ENCODE measurements at regions not wholly inside any gene's neighbourhood (a gene's known extent, or its start where the extent isn't known, plus 50 kb on each side); places are given as distances from the start of the nearest gene placed in this dataset.
"Not testable (repeated sequence)": the region's sequence is repeated elsewhere in the genome, so short reads cannot be mapped to it uniquely, and the experiment has no call there.

- no peak for DNase-seq (ENCODE audit: low read depth in 2 of 2)
Observed at GRCh38 chr7:132030086-132030568, 473.7 kb upstream of the PODXL start.

GRCh38 chr7:132029369-132030085 is 473.1 kb upstream of the PODXL start:
- no peak for DNase-seq (ENCODE audit: low read depth in 2 of 2)

DNA sequence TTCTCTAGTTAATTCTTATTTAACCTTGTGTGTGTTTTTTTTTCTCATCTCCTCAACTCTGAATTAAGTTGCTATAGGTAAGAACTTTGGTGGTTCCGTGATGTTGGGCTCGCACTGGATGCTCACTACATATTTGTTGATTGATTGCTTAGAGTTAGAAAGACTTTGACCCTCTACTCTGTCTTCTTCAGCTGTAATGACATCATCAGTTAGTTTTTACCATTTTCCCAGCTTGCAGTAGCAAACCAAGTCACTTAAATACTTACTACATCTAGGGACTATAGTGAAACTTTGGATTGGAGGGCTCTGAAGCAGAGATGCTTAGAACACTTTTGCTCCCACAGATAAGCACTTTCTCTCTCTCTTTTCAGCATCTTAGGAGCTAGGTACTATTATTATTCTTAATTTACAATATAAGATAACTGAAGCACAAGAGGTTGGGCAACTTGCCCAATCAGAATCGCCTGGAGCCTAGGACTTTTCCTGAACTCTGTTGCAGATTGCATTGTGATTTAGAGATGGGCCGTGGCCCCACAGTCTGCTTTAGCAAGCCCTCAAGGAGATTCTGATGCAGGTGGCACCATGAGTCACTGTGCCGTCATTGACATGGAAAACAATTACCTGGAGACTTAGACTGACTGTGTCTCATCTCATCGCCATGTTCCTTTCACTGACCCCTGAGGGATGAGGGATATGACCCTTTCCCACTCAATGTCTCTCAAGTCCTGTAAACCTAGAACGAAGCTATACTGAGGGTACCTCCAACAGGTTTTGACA is 471.9 kb upstream of the PODXL start:
- no peak for DNase-seq (ENCODE audit: low read depth in 2 of 2)

- no peak for DNase-seq (ENCODE audit: low read depth in 2 of 2)
Observed at GRCh38 chr7:132024290-132024689, 467.9 kb upstream of the PODXL start.

GRCh38 chr7:132023466-132023865 is 467.0 kb upstream of the PODXL start:
- DNase-seq (ENCODE audit: low read depth in 2 of 2) = no peak

DNA sequence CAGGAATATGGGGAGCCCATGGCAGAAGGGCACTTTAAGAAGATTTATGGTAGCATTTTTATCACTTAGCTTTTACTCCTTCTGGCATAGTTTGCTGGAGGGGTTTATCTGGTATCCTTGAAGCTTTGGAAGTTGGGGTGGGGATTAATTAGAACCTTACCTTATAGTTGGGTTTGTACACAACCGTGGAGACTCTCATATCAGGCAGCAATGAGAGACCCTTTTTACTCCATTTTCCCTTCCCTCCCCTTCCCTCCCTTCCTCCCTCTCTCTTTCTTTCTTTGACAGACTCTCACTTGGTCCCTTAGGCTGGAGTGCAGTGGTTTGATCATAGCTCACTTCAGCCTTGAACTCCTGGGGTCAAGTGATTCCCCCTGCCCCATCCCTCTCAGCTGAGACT is 465.8 kb upstream of the PODXL start:
- no peak for DNase-seq (ENCODE audit: low read depth in 2 of 2)

DNA sequence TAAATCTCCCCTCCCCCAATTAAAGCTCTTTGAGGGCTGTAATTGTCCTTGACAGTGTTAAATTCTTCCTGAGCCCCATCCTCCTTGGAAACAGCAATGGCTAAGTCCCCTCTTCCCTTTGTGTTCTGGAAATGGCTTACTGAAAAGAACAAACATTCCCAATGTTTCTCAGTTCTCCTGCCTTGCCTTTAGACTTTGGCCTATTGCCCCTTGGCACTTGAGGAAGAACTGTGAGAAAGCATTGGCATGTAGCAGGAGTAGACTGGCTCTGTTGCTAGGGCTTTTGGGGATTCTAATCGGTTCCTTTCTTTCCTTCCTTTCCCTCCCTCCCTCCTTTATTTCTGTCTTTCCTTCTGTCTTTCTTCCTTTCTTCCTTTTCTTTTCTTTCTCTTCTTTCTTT is 463.3 kb upstream of the PODXL start:
- DNase-seq (ENCODE audit: low read depth in 2 of 2) = no peak

DNA sequence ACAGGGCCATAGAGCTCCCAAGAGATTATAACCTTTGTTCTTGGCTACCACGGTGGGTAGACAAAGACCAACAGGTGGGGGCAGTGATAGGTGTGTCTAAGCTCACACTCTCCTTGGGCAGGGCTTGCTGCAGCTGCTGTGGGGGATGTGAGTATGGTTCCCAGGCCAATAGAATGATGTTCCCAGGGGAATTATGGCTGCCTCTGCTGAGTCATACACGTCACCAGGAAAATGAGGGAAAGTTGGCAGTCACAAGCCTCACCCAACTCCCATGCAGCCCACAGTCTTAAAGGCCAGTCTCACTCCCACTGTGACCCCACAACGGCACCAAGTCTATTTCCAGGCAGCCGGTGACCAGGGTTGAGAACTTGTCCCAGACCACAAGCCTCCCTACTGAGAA is 453.4 kb upstream of the PODXL start:
- no peak for DNase-seq (ENCODE audit: low read depth in 2 of 2)

- DNase-seq (ENCODE audit: low read depth in 2 of 2) = no peak
Observed at GRCh38 chr7:132004529-132004928, 448.1 kb upstream of the PODXL start.

DNA sequence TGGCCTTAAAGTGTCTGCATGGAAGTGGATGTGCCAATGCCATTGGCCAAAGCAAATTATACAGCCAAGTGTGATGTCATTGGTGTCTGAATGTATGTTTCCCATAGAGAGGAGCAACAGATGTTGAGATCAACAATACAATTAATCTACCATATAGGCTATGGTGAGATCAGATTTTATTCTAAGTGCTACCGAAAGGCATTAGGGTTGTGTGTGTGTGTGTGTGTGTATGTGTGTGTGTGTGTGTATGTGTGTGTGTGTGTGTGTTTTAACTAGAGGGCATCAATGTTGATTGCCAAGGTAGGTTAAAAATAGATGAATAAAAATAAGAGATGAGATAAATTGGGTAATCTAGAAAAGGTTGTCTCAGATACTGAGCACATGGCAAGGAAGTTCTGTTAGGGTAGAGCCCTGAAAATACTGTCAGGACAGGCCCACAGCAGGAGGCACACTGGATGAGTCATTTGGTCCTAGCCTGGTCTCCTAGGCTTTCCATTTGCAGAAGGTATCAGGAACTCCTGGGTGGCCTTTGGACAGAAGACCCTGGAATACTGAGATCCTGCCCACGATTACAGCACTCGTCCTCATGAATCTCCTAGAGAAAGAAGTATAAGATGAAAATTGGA is 446.0 kb upstream of the PODXL start:
- no peak for DNase-seq (ENCODE audit: low read depth in 2 of 2)

DNA sequence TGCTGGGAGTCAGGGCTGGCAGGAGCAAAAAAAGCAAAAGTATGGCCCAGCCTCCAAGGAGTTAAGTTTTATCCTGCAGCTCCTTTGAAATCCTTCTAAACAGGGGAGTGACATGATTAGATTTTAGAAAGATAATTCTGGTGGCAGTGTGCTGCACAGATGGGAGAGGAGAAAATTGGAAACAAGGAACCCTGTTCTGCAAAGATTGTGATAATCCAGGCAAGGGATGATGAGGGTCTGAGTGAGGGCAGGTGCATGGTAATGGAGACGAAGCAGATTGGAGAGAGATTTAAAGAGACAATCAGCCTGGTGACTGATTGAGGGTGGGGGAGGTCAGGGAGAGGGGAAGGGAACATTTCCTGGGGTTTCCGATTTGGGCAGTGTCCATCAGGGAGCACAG is 444.7 kb upstream of the PODXL start:
- DNase-seq (ENCODE audit: low read depth in 2 of 2) = no peak

DNA sequence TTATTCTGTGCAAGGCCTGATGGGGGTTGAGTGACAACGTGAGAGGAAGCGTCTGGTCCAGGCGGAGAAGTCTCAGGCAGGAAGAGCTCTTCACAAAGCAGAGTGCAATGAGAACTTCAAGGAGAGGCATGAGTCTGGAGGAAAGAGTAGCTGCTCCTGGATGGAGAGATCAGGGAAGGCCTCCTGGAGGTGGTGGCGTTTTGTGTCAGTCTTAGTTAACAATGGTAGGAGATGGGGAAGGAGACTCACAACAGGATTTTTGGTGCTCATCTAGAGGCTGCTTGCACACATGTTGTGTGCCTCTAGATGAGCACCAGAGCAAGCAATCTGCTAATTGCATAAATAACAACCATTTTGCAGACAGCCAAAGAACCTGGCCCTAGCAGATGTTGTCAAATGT is 442.8 kb upstream of the PODXL start:
- DNase-seq (ENCODE audit: low read depth in 2 of 2) = no peak

DNA sequence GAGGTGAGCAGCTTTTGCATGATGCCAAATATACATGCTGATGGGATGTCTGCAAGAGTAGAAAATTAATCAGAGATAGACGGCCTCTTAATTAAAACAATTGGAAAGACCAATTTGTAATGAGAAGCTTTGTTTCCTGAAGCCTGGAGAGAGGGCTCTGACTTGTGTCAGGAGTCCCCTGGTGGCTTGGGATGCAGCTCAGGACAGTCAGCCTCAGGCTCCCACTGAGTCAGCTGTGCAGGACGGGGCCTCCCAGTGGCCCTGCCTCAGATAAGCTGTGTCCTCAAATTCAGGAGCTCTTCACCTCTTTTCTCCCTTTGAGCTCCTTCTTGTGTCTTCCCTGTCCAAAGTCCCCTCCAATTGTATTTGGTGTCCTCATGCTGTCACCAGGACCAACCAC is 438.9 kb upstream of the PODXL start:
- DNase-seq (ENCODE audit: low read depth in 2 of 2) = no peak

GRCh38 chr7:131981069-131981468 is 424.6 kb upstream of the PODXL start:
- DNase-seq (ENCODE audit: low read depth in 2 of 2) = not testable (repeated sequence)

GRCh38 chr7:131978118-131978517 is 421.7 kb upstream of the PODXL start:
- DNase-seq (ENCODE audit: low read depth in 2 of 2) = not testable (repeated sequence)

DNA sequence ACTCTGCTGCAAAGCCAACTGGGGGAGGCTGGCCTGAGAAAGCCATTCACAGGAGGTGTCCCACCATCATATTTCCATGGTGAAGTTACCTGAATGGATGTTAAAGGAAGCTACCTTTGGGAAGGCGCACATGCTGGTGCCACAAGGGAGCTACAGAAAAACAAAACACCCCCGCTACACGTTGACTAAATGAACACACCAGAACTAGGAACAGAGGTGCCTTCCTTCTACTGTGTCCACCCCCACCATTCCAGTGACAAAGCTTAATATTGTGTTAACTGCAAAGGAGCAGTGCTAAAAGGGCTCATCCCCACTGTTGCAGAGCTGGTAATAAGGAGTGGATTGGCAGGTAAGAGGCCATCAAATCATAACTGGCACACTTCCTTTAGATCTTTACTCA is 420.0 kb upstream of the PODXL start:
- no peak for DNase-seq (ENCODE audit: low read depth in 2 of 2)

- no peak for DNase-seq (ENCODE audit: low read depth in 2 of 2)
Observed at GRCh38 chr7:131974671-131975070, 418.2 kb upstream of the PODXL start.

DNA sequence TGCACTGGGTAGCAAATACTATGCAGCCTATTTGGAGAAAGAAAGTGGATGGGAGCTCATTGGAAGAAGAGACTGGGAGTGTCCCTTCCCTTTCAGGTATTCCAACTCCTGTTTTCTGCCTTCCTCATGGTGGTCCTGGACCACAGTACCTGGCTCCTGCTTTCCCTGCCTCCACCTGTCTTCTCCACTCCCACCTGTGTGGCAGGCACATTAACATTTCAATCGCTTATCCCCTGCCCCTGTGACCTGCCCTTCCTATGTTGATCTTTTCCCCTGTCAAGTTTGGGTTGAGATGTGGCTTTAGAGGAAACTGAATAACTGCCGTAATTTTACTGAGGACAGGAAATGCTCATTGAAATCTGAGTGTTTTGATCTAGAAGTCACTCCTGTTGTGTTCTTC is 415.8 kb upstream of the PODXL start:
- DNase-seq (ENCODE audit: low read depth in 2 of 2) = no peak

DNA sequence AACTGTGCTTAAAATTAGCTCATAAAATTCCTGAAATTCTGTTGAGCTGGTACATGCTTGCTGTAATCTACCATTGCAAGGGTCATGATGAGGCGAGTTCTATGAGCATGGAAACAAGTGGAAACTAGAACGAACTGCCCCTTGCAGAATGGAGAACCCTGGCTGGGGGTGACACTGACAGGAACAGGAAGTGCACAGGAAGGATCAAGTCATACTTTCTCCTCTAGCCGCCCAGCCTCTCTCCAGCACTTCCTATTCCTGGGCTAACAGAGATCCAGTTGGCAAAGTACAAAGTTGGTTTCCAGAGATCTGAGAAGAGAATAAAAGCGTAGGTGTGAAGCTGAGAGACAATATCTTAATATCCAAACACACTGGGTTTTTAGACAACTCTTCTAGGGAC is 414.2 kb upstream of the PODXL start:
- no peak for DNase-seq (ENCODE audit: low read depth in 2 of 2)

DNA sequence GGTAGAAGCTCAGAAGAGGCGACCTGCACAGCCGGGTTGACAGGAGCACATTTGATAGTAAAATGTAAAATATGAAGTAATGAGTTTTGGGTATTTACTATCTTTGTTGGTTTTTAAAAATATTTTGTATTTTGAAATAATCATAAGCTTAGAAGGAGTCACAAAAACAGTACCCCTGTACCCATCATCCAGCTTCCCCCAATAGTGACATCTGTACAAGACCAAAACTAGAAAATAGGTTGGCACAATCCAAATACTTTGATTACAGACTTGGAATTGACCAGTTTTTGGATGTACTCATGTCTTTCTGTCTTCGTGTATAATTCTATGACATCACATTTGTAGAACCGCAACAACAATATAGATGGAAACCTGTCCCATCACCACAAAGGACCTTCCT is 413.1 kb upstream of the PODXL start:
- DNase-seq (ENCODE audit: low read depth in 2 of 2) = no peak

DNA sequence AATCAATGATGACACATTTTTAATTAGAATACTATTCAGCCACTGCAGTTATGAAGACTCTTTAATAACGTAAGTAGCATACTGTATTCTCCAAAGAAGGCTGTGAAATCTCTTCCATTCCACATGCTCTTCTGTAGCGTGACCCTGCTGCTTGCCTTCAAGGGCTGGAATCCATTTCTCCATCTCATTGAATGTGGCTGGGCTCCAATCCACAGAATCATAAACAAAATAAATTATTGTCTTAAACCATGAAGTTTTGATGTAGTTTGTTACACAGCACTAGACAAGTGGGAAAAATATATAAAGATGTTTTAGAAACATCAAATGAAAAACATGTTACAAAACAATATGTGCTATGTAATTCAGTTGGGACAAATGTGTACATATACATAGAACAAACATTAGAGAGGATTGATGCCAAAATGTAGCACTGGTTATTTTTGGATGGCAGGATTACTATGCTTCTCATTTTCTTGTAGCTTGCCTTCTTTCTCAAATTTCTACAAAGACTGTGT is 410.8 kb upstream of the PODXL start:
- no peak for DNase-seq (ENCODE audit: low read depth in 2 of 2)

GRCh38 chr7:131964203-131964602 is 407.8 kb upstream of the PODXL start:
- DNase-seq (ENCODE audit: low read depth in 2 of 2) = no peak
